Testis (tissue), 2 donors: ENCODE measurements at regions not wholly inside any gene's neighbourhood (a gene's known extent, or its start where the extent isn't known, plus 50 kb on each side); places are given as distances from the start of the nearest gene placed in this dataset.
A peak's percentile ranks its signal among the peaks of the same experiment; 100 is the strongest.

Source experiments
- DNase-seq: peaks from one replicate; pipeline ENCODE4 v3.0.0-alpha.2; 2019
- H3K27ac ChIP-seq, 2 donors: fragments of 200-600 bp; sonication (generic); one replicate each; pipeline ENCODE4 v1.5.1; 2019
- H3K27me3 ChIP-seq: fragments of 200-600 bp; sonication (generic); one replicate; pipeline ENCODE4 v1.5.1; 2019
- H3K36me3 ChIP-seq: fragments of 200-600 bp; sonication (generic); one replicate; pipeline ENCODE4 v1.5.1; 2017; ENCODE audit warnings: low read depth; ENCODE audit errors: missing control alignments
- H3K4me1 ChIP-seq: fragments of 200-600 bp; sonication (generic); one replicate; pipeline ENCODE4 v1.5.1; 2019
- H3K4me3 ChIP-seq, 2 donors: fragments of 200-600 bp; sonication (generic); one replicate each; pipeline ENCODE4 v1.5.1; 2017 to 2019
- H3K9me3 ChIP-seq: fragments of 200-600 bp; sonication (generic); one replicate; pipeline ENCODE4 v1.5.1; 2017
- CTCF ChIP-seq, 3 experiments: fragments of 450-650 bp in 2 of 3; fragments of 200-600 bp in 1 of 3; sonication (generic) in 1 of 3; IDR thresholded peaks; one replicate each; pipeline ENCODE4 v1.5.1; 2016 to 2019; ENCODE audit warnings: antibody characterized with exemption in 3 of 3, mild to moderate bottlenecking in 2 of 3, moderate library complexity in 1 of 3
- POLR2A ChIP-seq: fragments of 450-650 bp; IDR thresholded peaks from one replicate; pipeline ENCODE4 v1.6.1; 2017; ENCODE audit warnings: antibody characterized with exemption, mild to moderate bottlenecking, moderate library complexity
- WGBS, 2 donors: methylation state at CpG; one replicate each; pipeline ENCODE4 v1.1.5; 2018; 5-methylcytosine and 5-hydroxymethylcytosine counted together
- intact Hi-C: fragments of 100-400 bp; cut with DNase I; formaldehyde crosslinking; loops from one replicate; pipeline ENCODE4 v1.15.1; 2023; ENCODE audit warnings: low total_unique reads

- Histone ChIP-seq H3K36me3 (no peaks in the 10 kb centered on the region), H3K9me3 (no peaks in the 10 kb centered on the region), H3K27me3 (no peaks in the 10 kb centered on the region), H3K27ac (no peak overlapping the region), H3K4me1 (no peaks in the 10 kb centered on the region), H3K4me3 (no peak overlapping the region)
- WGBS, 2 donors = 87 to 95% methylated on average over 2 of the region's 2 CpGs
- intact Hi-C loops = no loop called here
- no peak for DNase-seq
- TF ChIP-seq CTCF (IDR thresholded peaks at IDR 0.05) (no peak), POLR2A (no peak)
These were observed 84.9 kb downstream of the NREP start for GRCh38 chr5:111672099-111672498.

GRCh38 chr5:111670826-111671492, 86.0 kb downstream of the NREP start:
- WGBS, 2 donors = 65 to 72% methylated on average over 3 of the region's 3 CpGs
- Histone ChIP-seq H3K9me3 (no peaks in the 10 kb centered on the region), H3K27me3 (no peaks in the 10 kb centered on the region), H3K4me1 (no peaks in the 10 kb centered on the region), H3K36me3 (no peaks in the 10 kb centered on the region), H3K27ac (no peak overlapping the region), H3K4me3 (no peak overlapping the region)
- no peak for DNase-seq
- TF ChIP-seq POLR2A (no peak), CTCF (IDR thresholded peaks at IDR 0.05) (peak in 1 of 3 experiments; percentile 11)
- intact Hi-C loops = no loop called here

GRCh38 chr5:111668477-111669414, 88.2 kb downstream of the NREP start:
- 82 to 83% methylated on average over 4 of the region's 4 CpGs for WGBS, 2 donors
- Histone ChIP-seq H3K4me1 (no peaks in the 10 kb centered on the region), H3K27ac (no peak overlapping the region), H3K27me3 (no peaks in the 10 kb centered on the region), H3K9me3 (no peaks in the 10 kb centered on the region), H3K4me3 (no peak overlapping the region), H3K36me3 (no peaks in the 10 kb centered on the region)
- TF ChIP-seq CTCF (IDR thresholded peaks at IDR 0.05) = no peak
- TF ChIP-seq POLR2A = no peak
- DNase-seq = no peak
- intact Hi-C loops = no loop called here

- TF ChIP-seq POLR2A = no peak
- no peak for TF ChIP-seq CTCF (IDR thresholded peaks at IDR 0.05)
- Histone ChIP-seq H3K36me3 (no peaks in the 10 kb centered on the region), H3K27me3 (no peaks in the 10 kb centered on the region), H3K27ac (no peak overlapping the region), H3K4me1 (no peaks in the 10 kb centered on the region), H3K4me3 (no peak overlapping the region), H3K9me3 (no peaks in the 10 kb centered on the region)
- 65 to 72% methylated on average over 2 of the region's 2 CpGs for WGBS, 2 donors
- intact Hi-C loops = no loop called here
- DNase-seq = no peak
These were observed 89.8 kb downstream of the NREP start for GRCh38 chr5:111667128-111667736.
